Common myeloid progenitor, CD34-positive (primary cell): ENCODE measurements at regions not wholly inside any gene's neighbourhood (a gene's known extent, or its start where the extent isn't known, plus 50 kb on each side); places are given as distances from the start of the nearest gene placed in this dataset.

Source experiments
- CTCF ChIA-PET: fragments of 350-600 bp; sonication (Branson Sonifier 250); formaldehyde crosslinking; loops from one replicate; lab custom pipeline; 2021; ENCODE audit warnings: antibody characterized with exemption; lab: Charles Lee
- POLR2A ChIA-PET: fragments of 350-600 bp; sonication (Branson Sonifier 250); formaldehyde crosslinking; loops from one replicate; lab custom pipeline; 2021; ENCODE audit warnings: antibody characterized with exemption; lab: Charles Lee
- DNase-seq, 3 donors: peaks; one replicate each; pipeline versions ENCODE4 v3.0.0 to v3.0.0-alpha.2; 2013
- H3K27ac ChIP-seq, 2 experiments: 1 replicate in 1 of 2; 2 replicates in 1 of 2; pipeline ENCODE4 v1.7.0; 2013; ENCODE audit warnings: inconsistent platforms in 2 of 2, low read length in 2 of 2, mild to moderate bottlenecking in 2 of 2, low read depth in 1 of 2, moderate library complexity in 1 of 2; ENCODE audit not compliant: severe bottlenecking in 2 of 2, insufficient read depth in 1 of 2, poor library complexity in 1 of 2
- H3K27me3 ChIP-seq, 5 experiments: replicated peaks in 2 of 5; 1 replicate in 3 of 5; 2 replicates in 2 of 5; pipeline versions ENCODE4 v1.6.1 to v1.7.0; 2013; ENCODE audit warnings: low read length in 4 of 5, mild to moderate bottlenecking in 2 of 5, moderate library complexity in 2 of 5, inconsistent platforms in 1 of 5; ENCODE audit not compliant: insufficient read depth in 5 of 5, control insufficient read depth in 4 of 5
- H3K36me3 ChIP-seq, 4 experiments: 1 replicate in 2 of 4; 2 replicates in 2 of 4; pipeline versions ENCODE4 v1.6.1 to v1.7.0; 2013; ENCODE audit warnings: low read length in 3 of 4, control low read depth in 1 of 4, mild to moderate bottlenecking in 1 of 4; ENCODE audit not compliant: control insufficient read depth in 4 of 4, insufficient read depth in 4 of 4
- H3K4me1 ChIP-seq, 4 experiments: 1 replicate in 3 of 4; 2 replicates in 1 of 4; pipeline versions ENCODE4 v1.6.1 to v1.7.1; 2013; ENCODE audit warnings: low read length in 3 of 4, mild to moderate bottlenecking in 3 of 4, control low read depth in 1 of 4, inconsistent platforms in 1 of 4, moderate library complexity in 1 of 4; ENCODE audit not compliant: control insufficient read depth in 4 of 4, insufficient read depth in 4 of 4; ENCODE audit errors: control extremely low read depth in 1 of 4
- H3K4me3 ChIP-seq, 7 experiments: 1 replicate in 4 of 7; 2 replicates in 3 of 7; pipeline versions ENCODE4 v1.5.1 to v1.7.0; 2013; ENCODE audit warnings: mild to moderate bottlenecking in 7 of 7, low read length in 6 of 7, moderate library complexity in 6 of 7, inconsistent platforms in 2 of 7, low read depth in 2 of 7, control low read depth in 1 of 7; ENCODE audit not compliant: insufficient read depth in 4 of 7, control insufficient read depth in 1 of 7; ENCODE audit errors: extremely low read depth in 1 of 7
- H3K9me3 ChIP-seq, 5 experiments: 1 replicate in 4 of 5; 2 replicates in 1 of 5; pipeline versions ENCODE4 v1.6.1 to v1.7.1; 2013; ENCODE audit warnings: low read length in 4 of 5, mild to moderate bottlenecking in 2 of 5, inconsistent platforms in 1 of 5, low read depth in 1 of 5, moderate library complexity in 1 of 5; ENCODE audit not compliant: control insufficient read depth in 4 of 5, insufficient read depth in 2 of 5; ENCODE audit errors: control extremely low read depth in 1 of 5
- WGBS: methylation state at CpG from one replicate; pipeline ENCODE4 v1.1.5; 2013; ENCODE audit not compliant: insufficient coverage; 5-methylcytosine and 5-hydroxymethylcytosine counted together

DNA sequence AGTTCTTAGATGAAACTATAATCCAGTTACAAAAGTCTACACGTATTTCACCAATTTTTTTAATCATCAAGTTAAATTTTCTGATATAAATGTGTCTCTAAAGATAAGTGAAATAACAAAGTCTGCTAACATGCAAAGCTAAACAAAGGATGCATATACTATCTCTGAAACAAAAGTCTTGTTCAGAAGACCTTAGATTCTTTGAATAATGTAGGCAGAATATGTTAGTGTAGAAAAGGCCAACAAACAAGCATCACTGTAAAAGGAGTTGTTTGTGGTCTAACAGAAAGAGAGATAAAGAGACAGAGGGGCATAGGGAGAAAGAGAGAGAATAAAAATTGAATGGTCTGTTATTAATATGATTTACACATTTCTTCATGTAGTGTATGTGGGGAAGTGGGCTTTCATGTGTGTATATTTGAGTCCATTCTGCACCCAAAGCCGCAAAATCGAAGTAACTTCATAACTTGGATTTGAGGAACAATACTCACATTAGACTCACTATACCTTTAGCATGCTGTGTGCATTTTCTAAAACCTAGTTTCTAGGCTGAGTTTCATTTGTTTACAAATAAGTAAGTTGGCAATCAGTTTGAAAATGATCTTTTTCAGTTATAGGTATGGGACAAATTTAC, 734.8 kb upstream of the REG3G start:
- H3K4me3 ChIP-seq, result no peak overlapping the region
- CTCF ChIA-PET, result no interaction called here
- H3K36me3 ChIP-seq, result no peaks in the 10 kb centered on the region
- POLR2A ChIA-PET, result no interaction called here
- no CpG with 5 or more reads among the region's 3 CpGs for WGBS
- DNase-seq, result no peak
- no peaks in the 10 kb centered on the region for H3K9me3 ChIP-seq
- no peaks in the 10 kb centered on the region for H3K27me3 ChIP-seq
- H3K27ac ChIP-seq, result no peak overlapping the region
- no peaks in the 10 kb centered on the region for H3K4me1 ChIP-seq

GRCh38 chr2:78293768-78294167, 731.7 kb upstream of the REG3G start:
- H3K4me3 ChIP-seq, result no peak overlapping the region
- WGBS, result no CpG with 5 or more reads among the region's 1 CpG
- no peaks in the 10 kb centered on the region for H3K4me1 ChIP-seq
- H3K36me3 ChIP-seq, result no peaks in the 10 kb centered on the region
- ChIA-PET CTCF (no interaction called here), POLR2A (no interaction called here)
- no peaks in the 10 kb centered on the region for H3K27me3 ChIP-seq
- no peaks in the 10 kb centered on the region for H3K9me3 ChIP-seq
- no peak overlapping the region for H3K27ac ChIP-seq
- no peak for DNase-seq

DNA sequence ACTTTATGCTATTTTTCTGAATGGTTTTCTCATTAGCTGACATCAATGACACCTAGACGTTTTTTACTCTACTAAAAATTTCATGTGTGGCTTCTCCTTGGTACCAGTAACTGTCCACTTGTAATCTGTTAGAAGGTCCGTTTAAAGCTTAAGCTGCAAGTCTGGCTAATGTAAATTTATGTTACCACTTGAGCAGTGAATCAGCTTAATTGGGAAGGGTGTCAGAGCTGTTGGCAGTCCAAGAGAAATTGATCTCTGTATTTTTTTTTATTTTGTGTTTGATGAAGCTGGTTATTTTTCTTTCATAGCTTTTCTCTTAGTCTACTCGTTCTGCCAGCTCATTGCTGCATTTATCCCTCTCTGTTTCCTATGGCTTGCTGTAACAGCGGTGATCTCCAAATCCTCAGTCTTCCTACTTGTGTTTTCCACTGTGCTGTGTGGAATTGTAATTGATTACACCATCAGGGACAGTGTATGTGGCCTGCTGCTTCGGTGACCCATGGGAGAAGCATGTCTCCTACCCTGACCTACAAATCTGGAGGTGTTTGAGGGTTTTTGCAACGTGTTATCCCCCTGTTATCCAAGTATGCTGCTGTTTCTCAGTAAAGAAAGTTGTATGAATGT, 724.2 kb upstream of the REG3G start:
- DNase-seq, result no peak
- WGBS, result 81% methylated on average over 4 of the region's 6 CpGs
- no peak overlapping the region for H3K4me3 ChIP-seq
- no peaks in the 10 kb centered on the region for H3K36me3 ChIP-seq
- H3K27ac ChIP-seq, result no peak overlapping the region
- no peaks in the 10 kb centered on the region for H3K4me1 ChIP-seq
- no peaks in the 10 kb centered on the region for H3K27me3 ChIP-seq
- H3K9me3 ChIP-seq, result no peaks in the 10 kb centered on the region
- CTCF ChIA-PET, result no interaction called here
- POLR2A ChIA-PET, result no interaction called here

GRCh38 chr2:78304678-78305077, 720.8 kb upstream of the REG3G start:
- H3K27me3 ChIP-seq, result no peaks in the 10 kb centered on the region
- no peak overlapping the region for H3K4me3 ChIP-seq
- DNase-seq, result no peak
- H3K9me3 ChIP-seq, result no peaks in the 10 kb centered on the region
- WGBS, result 20% methylated on average over 1 of the region's 1 CpG
- H3K36me3 ChIP-seq, result no peaks in the 10 kb centered on the region
- CTCF ChIA-PET, result no interaction called here
- H3K4me1 ChIP-seq, result no peaks in the 10 kb centered on the region
- H3K27ac ChIP-seq, result no peak overlapping the region
- POLR2A ChIA-PET, result no interaction called here

DNA sequence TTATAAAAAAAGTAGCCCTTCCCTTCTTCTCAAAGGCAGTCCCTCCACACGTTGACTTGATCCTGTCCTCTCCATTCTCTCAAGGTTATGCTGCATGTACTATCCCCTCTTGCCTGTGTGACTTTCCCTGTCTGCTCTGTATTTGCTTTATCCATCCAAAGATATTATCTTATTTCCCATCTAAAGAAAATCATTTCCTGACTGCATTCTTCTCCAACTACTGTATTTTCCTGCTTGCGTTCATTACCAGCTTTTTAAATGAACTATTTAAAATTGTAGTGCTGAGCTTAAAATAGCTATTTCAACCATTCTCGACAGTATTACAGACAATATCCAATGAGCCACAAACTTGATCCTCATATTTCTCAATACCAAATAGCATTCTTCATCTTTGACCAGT, 716.0 kb upstream of the REG3G start:
- DNase-seq, result no peak
- POLR2A ChIA-PET, result no interaction called here
- Histone ChIP-seq H3K4me3 (no peak overlapping the region), H3K4me1 (no peaks in the 10 kb centered on the region), H3K27me3 (no peaks in the 10 kb centered on the region), H3K27ac (no peak overlapping the region), H3K36me3 (no peaks in the 10 kb centered on the region), H3K9me3 (no peaks in the 10 kb centered on the region)
- CTCF ChIA-PET, result interaction anchor here (0.6 kb wide), 1 partner anchor 293 kb away, joined by 3 read pairs; no protein-coding TSS in a partner anchor
- WGBS, result 33% methylated on average over 1 of the region's 3 CpGs

DNA sequence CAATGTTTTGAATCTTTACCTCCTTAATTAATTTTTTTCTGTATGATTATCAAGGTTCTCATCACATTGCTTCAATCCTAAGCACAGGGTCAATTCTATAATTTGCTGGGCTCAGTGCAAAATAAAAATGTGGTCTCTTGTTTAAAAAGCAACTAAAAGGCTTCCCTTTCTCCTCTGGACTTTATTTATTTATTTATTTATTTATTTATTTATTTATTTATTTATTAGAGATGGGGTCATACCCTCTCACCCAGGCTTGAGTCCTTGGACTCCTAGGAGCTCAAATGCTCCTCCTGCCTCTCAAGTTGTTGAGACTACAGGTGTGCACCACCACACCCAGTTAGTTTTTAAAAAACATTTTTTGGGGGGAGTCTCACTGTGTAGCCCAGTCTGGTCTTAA, 710.1 kb upstream of the REG3G start:
- no peak for DNase-seq
- no peak overlapping the region for H3K27ac ChIP-seq
- H3K36me3 ChIP-seq, result no peaks in the 10 kb centered on the region
- no peaks in the 10 kb centered on the region for H3K9me3 ChIP-seq
- ChIA-PET CTCF (no interaction called here), POLR2A (no interaction called here)
- no peaks in the 10 kb centered on the region for H3K4me1 ChIP-seq
- no peak overlapping the region for H3K4me3 ChIP-seq
- H3K27me3 ChIP-seq, result no peaks in the 10 kb centered on the region

DNA sequence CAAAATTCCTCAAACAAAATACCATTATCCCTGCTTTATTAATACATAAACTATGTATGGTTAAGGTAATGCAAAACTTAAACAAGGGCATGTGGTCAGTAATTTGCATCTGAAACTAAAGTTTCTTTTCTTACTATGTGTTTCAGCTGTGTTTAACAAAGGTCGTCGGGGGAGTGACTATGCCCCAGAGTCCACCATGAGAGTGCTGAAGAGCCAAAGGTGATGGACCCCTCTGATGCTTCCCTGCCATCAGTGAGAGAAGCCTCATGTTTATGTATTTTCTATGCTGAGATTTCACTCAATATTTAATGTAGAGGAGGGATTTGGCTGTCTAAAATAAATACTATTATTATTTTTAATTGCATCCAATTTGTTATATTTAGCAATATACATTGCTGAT, 707.2 kb upstream of the REG3G start:
- no CpG with 5 or more reads among the region's 2 CpGs for WGBS
- Histone ChIP-seq H3K36me3 (no peaks in the 10 kb centered on the region), H3K9me3 (no peaks in the 10 kb centered on the region), H3K27me3 (no peaks in the 10 kb centered on the region), H3K27ac (no peak overlapping the region), H3K4me1 (no peaks in the 10 kb centered on the region), H3K4me3 (no peak overlapping the region)
- no peak for DNase-seq
- CTCF ChIA-PET, result no interaction called here
- POLR2A ChIA-PET, result no interaction called here
